Superior temporal gyrus (tissue), 1 donor: ENCODE measurements at regions not wholly inside any gene's neighbourhood (a gene's known extent, or its start where the extent isn't known, plus 50 kb on each side); places are given as distances from the start of the nearest gene placed in this dataset.
"Not testable (repeated sequence)": the region's sequence is repeated elsewhere in the genome, so short reads cannot be mapped to it uniquely, and the experiment has no call there.

Source experiments
- DNase-seq: peaks from one replicate; pipeline ENCODE4 v3.0.0-alpha.2; 2016; ENCODE audit errors: extremely low spot score

DNA sequence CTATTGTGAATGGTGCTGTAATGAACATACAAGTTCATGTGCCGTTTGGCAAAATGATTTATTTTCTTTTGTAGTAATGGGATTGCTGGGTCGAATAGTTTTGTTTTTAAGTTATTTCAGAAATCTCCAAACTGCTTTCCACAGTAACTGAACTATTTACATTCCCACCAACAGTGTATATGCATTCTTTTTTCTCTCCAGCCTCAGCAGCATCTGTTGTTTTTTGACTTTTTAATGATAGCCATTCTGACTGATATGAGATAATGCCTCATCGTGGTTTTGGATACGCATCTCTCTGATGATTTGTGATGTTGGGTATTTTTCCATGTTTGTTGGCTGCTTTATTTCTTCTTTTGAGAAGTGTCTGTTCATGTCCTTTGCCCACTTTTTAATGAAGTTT is 246.3 kb upstream of the ADGRL3 start:
- DNase-seq: no peak

- no peak for DNase-seq
Observed at GRCh38 chr4:60962286-60962685, 237.8 kb upstream of the ADGRL3 start.

- DNase-seq: no peak
Observed at GRCh38 chr4:60981534-60981933, 218.6 kb upstream of the ADGRL3 start.

GRCh38 chr4:60989141-60989540 is 211.0 kb upstream of the ADGRL3 start:
- DNase-seq: no peak

GRCh38 chr4:60992037-60992436 is 208.1 kb upstream of the ADGRL3 start:
- DNase-seq: peak; percentile 37

GRCh38 chr4:61003301-61003700 is 196.8 kb upstream of the ADGRL3 start:
- no peak for DNase-seq

- no peak for DNase-seq
Observed at GRCh38 chr4:61004651-61005170, 195.4 kb upstream of the ADGRL3 start.

- DNase-seq: no peak
Observed at GRCh38 chr4:61011051-61011450, 189.1 kb upstream of the ADGRL3 start.

GRCh38 chr4:61011936-61012335 is 188.2 kb upstream of the ADGRL3 start:
- DNase-seq: not testable (repeated sequence)

DNA sequence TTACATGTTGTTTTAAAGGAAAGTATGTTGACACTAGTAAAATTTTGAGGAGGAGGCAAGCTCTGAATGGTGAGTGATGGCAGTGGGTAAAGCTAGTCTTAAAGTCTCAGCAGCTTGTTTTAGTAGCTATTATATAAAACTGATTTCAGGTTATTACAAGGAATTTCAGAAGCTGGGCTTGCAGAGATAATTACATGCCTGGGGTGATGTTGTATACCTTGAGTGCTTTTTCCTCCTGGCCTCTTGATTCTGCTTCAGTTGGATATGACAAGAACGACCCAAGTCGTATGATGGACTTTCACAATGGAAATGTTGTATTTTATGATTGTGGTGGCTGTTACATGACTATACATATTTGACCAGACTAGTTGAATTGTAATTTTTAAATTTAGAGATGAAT is 175.5 kb upstream of the ADGRL3 start:
- no peak for DNase-seq

DNA sequence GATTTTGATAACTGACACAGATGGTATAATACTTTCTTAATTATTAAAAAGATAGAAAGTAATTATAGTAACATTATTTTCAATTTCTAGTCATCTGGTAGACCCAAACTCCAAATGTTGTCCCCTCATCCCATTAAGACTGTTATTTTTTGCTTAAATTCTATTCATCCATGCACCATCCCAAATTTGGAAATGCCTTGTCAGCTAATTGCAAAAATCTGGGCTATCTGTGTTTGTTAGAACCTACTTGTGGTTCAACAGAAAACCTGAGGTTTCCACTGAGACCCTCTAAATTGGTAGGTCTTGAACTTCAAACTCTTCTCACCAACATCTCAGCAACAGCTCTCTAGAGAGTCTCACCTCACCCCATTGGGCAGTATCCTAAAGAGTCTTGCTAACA is 172.2 kb upstream of the ADGRL3 start:
- DNase-seq: no peak

GRCh38 chr4:61036071-61036684 is 163.9 kb upstream of the ADGRL3 start:
- DNase-seq: no peak

DNA sequence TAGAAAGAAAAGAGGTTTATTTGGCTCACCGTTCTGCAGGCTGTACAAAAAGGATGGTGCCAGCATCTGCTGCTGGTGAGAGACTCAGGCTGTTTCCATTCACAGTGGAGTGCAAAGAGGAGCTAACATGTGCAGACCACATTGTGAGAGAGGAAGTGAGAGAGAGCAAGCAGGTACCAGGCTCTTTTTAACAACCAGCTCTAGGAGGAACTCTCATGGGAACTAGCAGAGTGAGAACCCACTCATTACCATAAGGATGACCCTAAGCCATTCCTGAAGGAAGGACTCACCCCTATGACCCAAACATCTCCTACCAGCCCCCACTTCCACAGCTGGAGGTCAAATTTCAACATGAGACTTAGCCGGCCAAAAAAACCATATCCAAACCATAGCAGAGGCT is 158.6 kb upstream of the ADGRL3 start:
- no peak for DNase-seq

- no peak for DNase-seq
Observed at GRCh38 chr4:61044837-61045236, 155.3 kb upstream of the ADGRL3 start.

DNA sequence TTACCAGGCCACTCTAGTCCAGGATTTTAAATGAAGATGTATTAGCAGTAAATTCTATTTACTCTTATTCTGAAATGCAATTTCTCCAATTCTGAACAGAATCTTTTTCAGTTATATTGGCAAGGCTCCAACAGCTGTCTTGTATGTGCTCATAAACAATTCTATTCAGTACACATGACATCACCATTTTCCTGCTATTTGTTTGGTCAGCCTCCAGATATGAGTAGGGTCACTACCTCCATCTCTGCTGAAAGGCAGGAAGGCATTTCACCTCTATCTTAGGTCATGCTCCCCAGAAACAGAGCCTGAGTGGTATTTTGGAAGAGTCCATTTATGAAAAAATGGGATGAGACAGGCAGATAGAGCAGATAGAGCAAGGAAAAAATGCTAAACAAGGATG is 151.1 kb upstream of the ADGRL3 start:
- DNase-seq: no peak

GRCh38 chr4:61067381-61067780 is 132.7 kb upstream of the ADGRL3 start:
- no peak for DNase-seq

GRCh38 chr4:61068060-61068459 is 132.1 kb upstream of the ADGRL3 start:
- no peak for DNase-seq

DNA sequence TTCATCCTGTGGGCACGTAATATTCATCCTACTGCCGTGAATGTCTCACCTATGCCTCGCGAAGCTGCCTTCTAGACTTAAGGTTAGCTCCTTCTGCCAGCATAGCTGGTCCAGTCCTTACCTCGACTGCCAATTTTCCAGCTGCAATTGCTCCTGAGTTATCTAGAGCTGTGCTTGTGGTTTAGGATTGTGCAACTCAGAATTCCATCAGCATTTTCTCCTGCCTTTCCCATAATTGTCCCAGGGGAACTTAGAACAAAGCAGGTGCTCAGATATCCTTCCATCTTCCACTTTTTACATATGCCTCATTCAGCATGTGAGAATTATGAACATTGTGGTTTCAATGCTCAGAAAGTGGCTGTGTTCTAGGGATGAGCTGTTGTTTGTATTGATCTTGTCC is 131.4 kb upstream of the ADGRL3 start:
- DNase-seq: no peak

DNA sequence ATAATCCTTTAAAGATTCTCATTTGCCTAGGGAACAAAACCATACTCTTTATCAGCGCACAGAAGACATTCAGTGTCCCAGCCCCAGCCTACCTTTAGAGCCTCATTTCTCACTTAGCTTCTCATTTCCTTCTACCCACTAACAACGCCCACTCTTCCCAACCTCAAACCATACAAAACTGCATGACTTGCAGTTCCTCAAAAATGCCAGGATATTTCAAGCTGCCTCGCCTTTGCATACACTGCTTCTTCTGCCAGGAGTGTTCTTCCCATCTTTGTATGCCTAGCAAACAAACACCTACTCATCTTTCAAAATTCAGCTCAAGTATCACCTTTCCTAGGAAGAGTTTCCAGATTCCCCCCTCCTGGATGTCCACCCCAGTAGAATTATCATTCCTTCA is 129.9 kb upstream of the ADGRL3 start:
- peak; percentile 46 for DNase-seq

DNA sequence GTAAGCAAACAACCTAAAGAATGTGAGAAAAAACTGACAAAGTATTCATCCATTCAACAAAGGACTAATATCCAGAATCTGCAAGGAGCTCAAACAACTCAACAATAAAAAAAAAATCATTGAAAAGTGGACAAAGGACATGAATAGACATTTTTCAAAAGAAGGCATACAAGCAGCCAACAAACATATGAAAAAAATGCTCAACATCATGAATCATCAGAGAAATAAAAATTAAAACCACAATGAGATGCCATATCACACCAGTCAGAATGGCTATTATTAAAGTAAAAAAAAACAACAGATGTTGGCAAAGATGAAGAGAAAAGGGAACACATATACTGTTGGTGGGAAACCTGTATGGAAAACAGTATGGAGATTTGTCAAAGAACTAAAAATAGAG is 120.7 kb upstream of the ADGRL3 start:
- DNase-seq: no peak

GRCh38 chr4:61079976-61080375 is 120.2 kb upstream of the ADGRL3 start:
- no peak for DNase-seq

GRCh38 chr4:61085534-61085933 is 114.6 kb upstream of the ADGRL3 start:
- no peak for DNase-seq

DNA sequence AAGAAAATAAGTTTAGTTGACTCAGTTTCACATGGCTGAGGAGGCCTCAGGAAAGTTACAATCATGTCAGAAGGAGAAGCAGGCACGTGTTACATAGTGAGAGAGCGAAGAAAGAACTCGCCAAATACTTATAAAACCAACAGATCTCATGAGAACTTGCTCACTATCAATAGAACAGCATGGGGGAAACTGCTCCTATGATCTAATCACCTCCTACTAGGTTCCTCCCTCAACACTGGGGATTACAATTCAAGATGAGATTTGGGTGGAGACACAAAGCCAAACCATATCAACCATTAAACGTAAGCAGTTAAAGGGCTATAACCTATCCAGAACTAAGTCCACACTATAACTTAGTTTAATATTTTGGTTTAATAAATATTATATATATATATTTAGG is 113.8 kb upstream of the ADGRL3 start:
- DNase-seq: no peak

DNA sequence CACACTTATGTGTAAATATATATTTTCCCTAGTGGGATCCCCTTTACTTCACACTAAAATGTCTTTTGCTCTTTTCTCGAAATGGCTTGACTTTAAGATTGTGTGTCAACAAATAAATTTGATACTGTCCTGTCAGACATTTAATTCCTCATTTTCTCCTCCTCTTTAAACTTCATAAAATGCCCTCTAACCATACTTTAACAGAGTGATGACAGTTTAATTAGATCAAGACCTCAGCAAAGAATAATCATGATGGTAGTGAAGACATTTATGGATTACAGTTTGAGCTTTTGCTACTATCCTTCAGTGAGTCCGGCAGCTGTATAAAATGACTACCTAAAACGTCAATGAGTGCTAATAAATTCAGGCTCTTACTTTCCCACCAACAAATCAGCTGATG is 113.1 kb upstream of the ADGRL3 start:
- no peak for DNase-seq
